EL (cell line): ENCODE measurements at regions not wholly inside any gene's neighbourhood (a gene's known extent, or its start where the extent isn't known, plus 50 kb on each side); places are given as distances from the start of the nearest gene placed in this dataset.
A peak's percentile ranks its signal among the peaks of the same experiment; 100 is the strongest.

Source experiments
- DNase-seq: peaks from one replicate; pipeline ENCODE4 v3.0.0-alpha.2; 2016

DNA sequence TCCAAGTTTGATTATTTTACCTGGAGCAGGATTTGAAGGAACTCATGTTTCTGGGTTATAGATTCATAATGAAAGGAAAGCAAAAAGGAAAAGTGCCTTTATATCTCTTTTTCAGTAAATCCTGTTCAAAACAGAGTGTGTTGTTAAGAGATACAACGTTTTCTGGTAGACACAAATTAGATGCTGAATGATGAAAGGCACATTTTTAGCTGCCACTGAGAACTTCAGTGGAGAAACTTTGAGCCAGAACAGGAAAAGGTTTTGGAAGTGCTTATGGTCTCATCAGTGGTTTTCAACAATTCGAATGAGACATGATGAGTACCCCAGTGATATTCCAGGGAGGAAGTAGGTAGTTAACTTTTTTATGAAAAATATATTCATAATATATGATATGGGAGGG lies 338.0 kb upstream of the C1orf87 start:
- no peak for DNase-seq

DNA sequence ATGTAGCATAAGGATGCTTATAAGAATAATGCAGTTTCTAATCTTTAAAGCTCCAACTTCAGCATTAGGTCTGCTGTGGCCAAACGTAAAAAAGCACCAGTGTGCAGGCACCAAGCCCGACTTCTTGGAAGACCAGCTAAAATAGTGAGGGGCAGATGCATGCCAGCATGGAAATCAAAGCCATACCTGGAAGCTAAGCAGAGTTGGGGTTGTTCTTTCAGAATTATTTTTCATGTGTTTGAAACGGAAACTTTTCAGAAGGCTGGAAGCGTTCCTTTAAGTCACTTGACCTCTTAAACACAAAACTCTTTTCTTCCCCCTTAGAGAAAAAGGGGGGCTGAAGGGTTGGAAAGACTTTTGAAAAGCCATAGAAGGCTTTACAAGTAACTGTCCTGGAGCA lies 329.2 kb upstream of the C1orf87 start:
- DNase-seq, result no peak

DNA sequence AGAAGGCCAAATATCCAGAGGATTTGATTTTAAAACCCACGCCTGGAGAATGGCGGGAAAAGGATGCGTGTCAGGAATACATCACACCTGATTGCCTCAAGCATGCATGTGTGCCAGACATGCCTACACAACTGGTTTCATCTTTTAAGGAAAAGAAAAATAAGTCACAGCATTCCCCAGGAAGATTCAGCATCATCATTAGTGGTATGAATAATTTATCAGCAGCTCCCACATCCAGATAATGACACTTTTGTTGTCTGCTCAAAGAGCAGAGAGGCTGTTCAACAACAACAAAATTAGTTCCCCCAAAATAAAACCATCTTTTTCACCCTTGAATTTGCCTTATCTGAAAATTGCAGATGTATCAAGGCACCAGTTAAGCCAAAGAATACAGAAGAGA lies 328.6 kb upstream of the C1orf87 start:
- DNase-seq, result no peak

DNA sequence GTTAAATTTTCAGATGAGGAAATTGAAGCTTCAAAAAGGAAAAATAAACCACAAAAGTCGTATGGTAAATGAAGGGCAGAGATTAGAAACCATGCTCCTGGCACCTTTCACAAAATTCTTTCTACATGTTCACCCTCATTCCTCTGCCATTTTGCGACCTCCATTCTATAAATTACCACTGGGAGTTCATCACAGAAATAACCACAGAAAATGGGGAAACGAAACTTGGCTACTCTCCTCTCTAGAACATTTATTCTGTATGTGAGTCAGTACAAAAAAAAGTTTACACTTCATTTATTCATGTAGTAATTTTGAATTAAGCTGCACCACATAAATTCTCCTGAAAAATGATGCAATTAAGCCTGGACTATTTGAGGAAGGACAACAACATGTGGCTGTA lies 320.9 kb upstream of the C1orf87 start:
- peak; percentile 18 for DNase-seq

DNA sequence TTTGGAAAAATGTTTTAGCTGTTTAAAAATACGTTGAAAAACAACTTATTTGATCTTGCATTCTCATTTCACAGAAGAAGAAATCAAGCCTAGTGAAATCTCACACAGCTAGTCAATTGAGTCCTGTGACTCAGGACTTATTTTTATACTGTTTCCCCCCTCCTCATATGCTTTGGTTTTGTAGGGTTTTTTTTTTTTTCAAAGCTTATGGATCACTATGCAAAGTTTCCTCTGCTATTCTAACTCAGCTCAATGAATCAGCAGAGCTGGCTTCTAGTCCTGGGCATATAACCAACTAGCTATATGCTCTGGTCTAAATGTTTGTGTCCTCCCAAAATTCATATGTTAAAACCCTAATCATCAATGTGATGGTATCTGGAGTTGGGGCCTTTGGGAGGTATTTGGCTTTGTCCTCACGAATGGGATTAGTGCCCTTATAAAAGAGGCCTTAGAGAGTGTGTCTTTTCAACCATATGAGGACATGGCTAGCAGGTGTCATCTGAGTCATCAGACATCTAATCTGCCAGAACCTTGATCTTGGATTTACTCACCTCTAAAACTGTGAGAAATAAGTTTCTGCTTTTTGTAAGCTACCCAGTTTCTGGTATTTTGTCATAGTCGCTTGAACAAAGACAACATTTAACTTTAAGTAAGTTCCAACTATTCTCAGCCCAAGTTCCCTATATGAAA lies 317.2 kb upstream of the C1orf87 start:
- DNase-seq, result no peak

DNA sequence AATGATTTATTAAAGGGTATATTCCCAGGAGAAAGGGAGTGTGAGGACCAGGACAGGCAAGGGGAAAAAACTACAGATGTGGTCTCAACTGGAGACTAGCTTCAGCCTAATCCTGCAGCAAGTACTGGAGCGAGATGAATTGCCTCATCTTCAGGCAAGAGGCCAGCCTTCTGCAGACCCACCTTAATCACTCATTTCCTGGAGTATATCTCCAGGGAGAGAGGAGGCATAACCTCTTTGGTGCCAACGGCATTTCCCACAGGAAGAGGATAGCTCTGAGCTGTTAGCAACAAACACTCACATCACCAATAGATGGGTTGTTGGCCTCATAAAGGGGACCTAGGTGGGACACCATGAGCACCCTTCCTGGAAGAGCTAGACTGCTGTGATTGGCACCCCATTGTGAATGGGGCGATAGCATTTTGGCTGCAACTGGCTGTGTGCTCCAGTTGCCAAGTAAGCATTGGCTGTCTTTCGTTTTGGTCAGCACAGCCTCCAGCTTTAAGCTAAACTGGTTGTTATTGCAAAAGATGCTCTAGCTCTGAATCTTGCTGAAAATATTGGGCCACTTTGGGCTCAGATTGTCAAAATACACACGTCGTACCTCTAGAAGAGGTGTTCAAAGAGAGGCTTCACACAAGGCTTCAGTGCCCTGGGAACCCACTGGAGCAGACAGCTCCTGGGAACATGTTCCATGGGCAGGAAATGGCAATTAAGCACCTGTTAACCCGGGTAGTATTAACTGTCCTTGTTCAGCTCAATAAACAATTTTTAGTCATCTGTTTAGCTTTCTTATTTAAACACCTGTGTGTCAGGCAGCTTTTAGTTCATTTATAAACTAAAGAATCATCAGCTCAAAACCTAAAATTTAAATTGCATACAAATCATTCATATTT lies 314.8 kb upstream of the C1orf87 start:
- DNase-seq, result peak; percentile 8

DNA sequence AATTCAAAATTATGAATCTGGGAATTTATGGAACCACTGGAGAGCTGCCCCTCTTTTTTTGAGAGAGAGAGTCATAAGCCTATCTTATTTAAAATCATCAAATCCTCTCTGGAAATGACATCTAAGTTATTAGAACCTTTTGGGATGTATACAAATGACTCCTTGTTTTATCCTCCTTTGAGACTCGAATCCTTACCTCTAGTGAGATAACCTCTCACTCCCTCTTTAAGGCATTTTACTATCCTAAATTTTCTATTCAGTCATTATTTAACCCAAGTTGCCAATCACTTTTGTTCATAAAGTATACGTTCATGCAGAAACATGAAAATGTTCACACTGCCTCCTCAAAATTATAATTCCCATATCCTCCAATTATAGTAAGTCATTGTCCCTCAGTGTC lies 313.6 kb upstream of the C1orf87 start:
- no peak for DNase-seq

DNA sequence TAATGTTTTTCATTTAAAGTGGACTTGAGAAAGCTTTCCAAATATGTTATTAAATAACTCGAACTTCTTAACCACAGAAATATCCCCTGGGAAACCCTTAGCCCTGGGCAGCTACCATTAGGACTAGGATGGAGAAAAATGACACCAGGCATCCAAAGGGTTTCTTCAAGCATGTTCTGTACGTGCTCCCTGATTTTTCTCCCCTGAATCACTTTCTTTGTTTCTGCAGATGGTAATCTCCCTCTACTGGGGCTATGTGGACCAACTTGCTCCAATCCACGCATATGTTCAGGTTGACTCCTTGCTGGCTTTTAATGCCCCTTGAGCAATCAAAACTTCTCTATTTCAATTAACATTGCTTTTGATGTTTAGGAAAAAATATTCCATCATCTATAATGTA lies 312.7 kb upstream of the C1orf87 start:
- no peak for DNase-seq

DNA sequence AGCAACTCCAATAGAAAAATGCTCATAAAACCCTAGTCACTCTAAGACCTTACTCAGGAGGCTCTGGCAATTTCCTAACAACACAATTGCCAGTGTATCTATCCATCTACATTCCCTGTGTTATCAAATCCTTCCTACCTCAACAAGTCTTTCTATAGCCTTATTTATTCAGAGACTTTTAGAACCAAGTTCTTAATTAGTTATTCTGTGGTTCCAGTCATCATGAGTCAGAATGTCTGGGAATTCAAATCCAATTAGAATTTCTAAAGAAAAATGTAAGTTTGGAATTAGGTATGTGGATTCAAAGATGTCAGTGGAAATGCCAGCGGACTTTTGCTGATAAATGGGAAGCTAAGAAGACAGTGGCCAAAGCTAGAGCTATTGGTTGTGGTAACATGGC lies 302.6 kb upstream of the C1orf87 start:
- no peak for DNase-seq

DNA sequence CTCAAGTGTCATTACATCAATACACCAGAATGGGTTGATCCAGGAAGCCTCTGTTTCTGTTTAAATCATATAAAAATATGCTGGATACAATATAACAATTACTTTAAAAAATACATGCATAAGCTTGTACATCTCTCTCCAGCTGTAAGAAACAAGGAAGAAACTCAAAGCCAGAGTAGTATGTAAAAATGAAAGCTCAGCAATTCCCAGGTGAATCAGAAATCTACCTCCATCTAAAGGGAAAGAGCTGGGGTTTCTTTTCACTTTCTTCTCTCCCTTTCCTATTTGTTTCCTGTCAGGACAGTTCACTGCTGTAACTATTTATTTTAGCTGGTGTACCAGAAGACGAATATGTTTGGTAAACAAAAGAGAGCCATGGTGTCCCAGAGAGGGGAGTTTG lies 301.0 kb upstream of the C1orf87 start:
- DNase-seq, result no peak

DNA sequence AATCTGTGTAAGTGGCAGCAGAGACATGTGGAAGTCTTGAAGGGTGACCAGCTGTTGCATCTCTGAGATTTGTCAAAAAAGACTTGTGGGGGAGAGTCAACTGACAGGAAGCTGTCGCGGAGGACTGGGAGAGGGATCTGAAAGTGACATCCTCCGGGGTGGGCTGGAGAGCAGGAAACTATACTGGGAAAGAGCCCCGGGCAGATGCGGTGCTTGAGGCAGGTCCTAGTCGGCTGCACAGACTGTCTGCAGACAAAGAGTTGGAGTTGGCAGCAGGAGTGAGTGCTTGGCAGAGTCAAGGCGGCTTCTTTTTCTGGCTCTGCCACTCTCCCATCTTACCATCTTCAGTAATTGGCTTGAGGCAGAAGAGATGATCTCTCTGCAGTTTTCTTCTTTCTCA lies 294.0 kb upstream of the C1orf87 start:
- DNase-seq, result no peak

DNA sequence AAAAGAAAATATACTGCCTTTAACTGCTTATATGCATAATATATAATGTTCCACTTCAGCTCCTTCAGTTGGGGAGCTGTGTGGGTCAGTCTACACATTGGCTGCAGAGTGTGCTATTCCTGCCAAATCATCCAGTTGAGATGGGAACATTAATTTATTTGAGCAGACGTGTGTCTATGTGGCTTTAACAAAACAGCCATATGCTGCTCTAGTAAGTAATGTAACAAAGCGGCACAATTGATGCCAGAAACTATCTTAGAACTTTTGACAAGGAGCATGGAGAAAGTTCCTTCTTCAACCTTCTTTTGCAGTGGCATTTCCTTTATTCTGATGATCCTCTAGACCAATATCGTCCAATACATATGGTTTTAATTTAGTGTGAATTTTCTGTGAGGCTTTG lies 285.9 kb upstream of the C1orf87 start:
- DNase-seq, result no peak

DNA sequence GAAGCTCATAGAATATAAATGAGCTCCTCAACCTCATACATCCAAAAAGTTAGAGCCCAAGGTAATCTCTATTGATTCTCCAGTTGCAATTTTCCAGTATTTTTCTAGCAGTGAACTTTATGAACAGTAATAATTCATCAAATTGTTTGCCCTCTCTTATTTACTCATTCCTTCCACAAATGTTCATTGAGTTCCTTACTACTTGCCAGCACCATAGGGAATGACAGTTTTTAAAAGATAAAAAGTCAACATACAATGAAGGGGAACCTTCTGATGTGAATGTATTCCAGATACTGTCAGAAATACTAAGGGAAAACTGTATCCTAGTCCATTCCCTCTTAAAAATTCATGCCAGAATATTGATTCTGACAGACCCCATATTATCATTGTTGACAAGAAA lies 277.0 kb upstream of the C1orf87 start:
- no peak for DNase-seq

DNA sequence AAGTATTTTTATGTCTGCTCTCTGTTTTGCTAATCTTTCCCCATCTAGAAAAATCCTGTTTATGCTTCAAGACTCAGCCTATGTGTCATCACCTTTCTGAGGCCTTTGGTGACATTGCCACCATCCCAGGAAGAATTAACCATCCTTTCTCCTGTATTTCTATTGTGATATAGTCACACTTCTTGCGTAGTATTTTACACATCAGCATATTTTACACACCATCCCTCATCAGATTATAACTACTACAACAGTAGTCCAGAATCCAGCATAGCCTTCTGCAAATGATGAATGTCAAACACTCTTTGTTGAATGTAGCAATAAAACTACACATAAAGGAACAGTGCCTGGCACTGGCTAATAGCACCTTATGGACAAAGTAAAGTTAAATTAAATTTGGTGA lies 275.3 kb upstream of the C1orf87 start:
- DNase-seq, result no peak

DNA sequence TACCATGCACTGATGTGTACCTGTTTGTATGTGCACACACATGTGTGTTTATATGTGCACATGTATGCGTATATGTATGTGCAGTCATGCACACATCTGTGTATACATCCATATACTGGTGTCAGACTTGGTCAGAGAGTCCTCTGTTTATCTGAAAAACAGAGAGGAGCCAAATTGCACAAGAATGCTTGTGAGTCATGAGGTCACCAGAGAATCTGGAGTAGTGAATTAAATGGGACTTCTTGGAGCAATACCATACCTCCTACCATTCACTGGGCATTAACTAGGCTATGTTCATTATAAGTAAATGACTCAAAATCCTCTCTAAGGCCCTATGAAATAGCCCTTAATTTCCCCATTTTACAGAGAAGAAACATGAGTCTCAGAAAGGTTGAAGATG lies 272.1 kb upstream of the C1orf87 start:
- peak; percentile 15 for DNase-seq

DNA sequence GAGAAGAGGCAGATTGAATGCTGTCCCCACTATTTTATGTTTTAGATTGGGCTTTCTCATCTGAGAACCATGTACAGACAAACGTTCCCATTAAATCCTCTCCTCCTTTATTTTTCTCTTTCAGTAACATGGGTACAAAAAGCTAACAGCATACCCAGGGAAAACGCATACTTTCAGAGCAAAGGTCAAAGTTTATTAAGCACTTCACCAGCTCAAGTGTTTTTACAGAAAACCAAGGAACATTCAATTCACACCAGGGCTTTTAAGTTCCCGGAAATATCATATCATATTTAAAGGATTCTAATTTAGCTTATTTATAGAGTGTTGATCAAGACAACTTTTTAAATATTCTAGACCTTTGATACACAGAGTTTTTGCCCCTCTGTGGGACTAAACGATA lies 271.5 kb upstream of the C1orf87 start:
- DNase-seq, result no peak

DNA sequence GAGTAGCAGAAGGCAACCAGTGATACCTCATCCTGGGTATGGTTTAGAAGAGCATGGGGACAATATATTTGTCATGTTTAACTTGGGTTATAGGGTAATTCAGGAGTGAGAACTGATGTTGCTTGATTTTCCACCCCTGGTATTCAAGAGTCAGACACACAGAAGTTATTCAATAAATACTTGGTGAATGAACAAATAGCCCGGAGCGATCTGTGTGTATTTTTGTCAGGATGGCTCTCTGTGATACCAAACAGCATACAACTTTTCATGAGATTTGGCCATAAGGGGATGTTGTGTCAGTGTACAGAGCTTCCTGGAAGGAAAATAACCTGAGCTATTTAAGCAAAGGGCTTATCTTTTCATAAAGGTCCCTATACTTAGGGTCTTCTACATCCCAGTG lies 270.2 kb upstream of the C1orf87 start:
- DNase-seq, result no peak

DNA sequence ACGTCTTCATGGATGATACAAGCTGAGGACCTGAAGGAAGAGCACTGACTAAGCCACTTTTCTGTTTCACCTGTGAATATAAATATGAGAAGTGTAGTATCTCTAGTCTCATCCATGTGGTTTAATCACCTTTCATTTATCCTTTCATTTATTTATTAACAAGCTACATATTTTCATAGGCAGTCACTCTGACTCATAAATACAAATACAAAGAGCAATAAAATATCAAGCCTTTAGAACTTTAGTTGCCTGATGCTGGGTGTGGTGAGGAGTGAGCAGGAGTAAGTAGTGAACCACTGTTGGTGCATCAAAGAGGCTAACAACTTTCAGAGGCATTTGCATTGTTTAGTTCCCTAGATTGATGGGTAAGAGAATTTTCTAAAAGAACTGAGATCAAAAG lies 269.0 kb upstream of the C1orf87 start:
- no peak for DNase-seq

DNA sequence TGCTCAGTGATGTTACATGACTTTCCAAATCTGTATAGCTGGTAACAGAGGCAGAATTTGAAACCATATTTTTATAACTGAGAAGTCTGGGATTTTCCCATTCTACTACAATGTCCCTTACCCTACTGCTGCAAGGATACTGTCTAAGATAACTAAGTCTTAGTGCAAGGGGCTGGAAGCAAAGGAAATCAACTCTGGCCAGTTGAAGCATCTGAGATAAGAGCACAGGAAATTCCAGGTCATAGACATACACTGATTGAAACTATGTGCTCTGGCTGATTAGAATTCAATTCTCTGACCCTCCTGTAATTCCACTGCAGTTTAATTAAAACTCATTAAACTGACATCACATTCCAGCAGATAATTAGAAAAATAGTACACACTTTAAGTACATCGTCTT lies 267.7 kb upstream of the C1orf87 start:
- no peak for DNase-seq

DNA sequence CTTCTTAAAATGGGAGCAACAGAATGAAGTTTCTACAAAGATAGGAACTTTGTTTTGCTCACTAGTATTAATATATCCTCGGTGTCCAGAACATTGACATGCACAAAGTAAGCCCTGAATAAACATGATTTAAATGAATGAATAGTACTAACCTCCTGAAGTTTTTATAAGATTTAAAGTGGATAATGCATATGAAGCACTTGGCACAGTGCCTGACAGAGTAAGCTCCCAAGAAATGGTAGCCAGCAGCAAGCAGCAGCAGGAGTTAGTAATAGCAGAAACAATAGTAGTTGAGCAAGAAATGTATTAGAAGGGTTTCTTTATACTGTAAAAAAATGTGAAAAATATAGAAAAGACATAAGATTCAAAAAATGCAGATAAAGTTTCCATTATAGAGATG lies 258.1 kb upstream of the C1orf87 start:
- no peak for DNase-seq

DNA sequence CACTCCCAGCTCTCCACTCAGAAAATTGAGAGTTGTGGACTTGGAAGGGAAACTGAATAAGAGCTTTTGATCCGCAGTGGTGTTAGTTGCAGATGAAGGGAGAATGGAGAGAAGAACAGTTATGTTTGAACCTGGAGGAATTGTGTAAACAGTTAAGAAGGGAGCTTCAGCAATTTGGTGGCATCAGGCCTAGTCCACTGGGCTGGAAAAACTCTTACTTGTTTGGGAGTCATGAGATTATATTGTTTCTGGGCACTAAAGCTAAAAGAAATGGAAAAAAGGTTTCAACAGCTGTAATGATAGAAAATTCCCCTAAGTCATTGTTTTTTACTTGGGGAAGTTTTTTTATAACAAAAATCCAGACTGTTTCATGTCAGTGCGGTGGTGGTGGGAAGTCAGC lies 256.1 kb upstream of the C1orf87 start:
- DNase-seq, result no peak

DNA sequence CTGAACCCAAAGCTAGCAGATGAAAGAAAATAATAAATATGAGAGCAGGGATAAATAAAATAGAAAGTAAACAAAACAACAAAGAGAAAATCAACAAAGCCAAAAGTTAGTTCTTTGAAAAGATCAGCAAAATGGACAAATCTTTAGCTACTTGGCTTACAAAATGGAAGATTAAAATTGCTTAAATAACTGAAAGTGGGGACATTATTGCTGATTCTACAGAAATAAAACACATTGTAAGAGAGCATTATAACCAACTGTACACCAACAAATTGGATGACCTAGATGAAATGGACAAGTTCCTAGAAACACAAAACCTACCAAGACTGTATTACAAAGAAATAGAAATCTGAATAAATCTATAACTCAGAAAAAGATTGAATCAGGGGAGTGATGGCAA lies 238.3 kb upstream of the C1orf87 start:
- DNase-seq, result no peak

DNA sequence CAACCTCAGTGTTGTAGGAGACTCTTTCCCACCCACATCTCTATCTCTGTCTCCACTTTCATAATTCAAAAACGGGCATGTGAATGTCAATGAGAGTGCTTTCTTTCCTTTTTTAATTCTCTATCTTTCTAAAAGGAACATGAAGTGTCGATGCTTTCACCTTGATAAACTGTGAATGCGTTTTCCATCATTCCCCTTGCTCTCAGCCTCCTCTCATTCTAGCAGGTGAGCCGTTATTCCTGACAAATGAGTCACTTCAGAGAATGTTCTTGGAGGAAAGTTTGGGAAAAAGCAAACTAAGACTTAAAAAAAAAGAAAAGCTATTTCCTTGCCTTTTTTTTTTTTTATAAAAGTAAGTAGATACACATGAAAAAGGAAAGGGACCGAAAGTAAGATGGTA lies 226.0 kb upstream of the C1orf87 start:
- DNase-seq, result no peak

DNA sequence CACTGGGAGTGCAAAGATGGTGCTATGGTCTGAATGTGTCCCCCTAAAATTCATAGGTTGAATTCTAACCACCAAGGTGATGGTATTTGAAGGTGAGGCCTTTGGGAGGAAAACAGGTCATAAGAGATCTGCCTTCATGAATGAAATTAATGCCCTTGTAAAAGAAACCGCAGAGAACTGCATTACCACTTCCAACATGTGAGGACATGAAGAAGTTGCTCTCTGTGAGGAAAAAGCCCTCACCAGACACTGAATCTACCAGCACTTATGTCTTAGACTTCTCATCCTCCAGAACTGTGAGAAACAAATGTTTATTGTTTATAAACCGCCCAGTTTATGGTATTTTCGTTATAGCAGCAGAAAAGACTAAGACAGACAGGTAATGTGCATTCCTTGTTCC lies 224.7 kb upstream of the C1orf87 start:
- DNase-seq, result no peak

DNA sequence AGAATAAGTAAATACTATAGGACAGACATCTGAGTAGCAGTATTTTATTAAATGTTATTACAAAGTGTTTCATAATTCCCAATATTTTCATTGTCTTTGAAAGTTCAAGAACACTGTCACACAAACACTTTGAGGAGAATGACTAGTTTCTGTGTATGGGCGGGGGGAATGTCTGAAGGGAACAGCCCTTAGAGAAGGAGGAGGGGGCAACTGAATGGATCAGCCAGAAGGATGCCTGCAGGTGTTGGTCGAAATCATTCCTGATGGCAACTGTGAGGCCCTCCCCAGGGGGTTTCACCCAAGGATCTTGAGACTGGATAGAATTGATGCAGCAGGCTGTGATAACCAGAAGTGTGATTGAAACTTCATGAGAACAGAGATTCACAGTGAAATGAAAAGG lies 223.2 kb upstream of the C1orf87 start:
- DNase-seq, result no peak
